Peyer's patch (tissue), 4 donors: ENCODE measurements at regions not wholly inside any gene's neighbourhood (a gene's known extent, or its start where the extent isn't known, plus 50 kb on each side); places are given as distances from the start of the nearest gene placed in this dataset.
"Not testable (repeated sequence)": the region's sequence is repeated elsewhere in the genome, so short reads cannot be mapped to it uniquely, and the experiment has no call there.

ENCODE experiments used
- POLR2A ChIP-seq, 2 donors: fragments of 450-650 bp; IDR thresholded peaks; one replicate each; pipeline ENCODE4 v1.5.1; 2017; ENCODE audit warnings: antibody characterized with exemption in 2 of 2, mild to moderate bottlenecking in 2 of 2, moderate library complexity in 2 of 2
- TF ChIP-seq, protein P1 (sequence below), 6 experiments: fragments of 450-650 bp in 4 of 6; fragments of 200-600 bp in 2 of 6; sonication (generic) in 1 of 6; IDR thresholded peaks; one replicate each; pipeline ENCODE4 v1.5.1; 2017 to 2019; ENCODE audit warnings: antibody characterized with exemption in 6 of 6, mild to moderate bottlenecking in 3 of 6, moderate library complexity in 1 of 6

DNA sequence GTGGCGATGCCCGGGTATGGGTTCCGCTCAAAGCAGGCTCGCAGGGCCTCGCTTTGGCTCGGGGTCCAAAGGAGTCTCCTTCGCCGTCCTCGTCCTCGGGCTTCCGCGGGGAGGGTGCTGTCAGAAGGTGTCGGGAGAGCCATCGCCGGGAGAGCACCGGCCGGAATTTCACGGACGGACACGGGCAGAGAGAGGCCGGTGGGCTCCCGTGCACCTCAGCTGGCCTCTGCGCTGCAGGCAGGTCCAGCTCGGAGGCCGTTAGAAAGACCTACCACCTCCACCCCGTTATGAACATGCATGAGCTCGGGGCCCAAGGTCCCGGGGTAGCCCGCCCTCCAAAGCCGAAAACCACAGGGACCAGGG lies 1846.0 kb upstream of the DEFB115 start:
- TF ChIP-seq, protein P1, sequence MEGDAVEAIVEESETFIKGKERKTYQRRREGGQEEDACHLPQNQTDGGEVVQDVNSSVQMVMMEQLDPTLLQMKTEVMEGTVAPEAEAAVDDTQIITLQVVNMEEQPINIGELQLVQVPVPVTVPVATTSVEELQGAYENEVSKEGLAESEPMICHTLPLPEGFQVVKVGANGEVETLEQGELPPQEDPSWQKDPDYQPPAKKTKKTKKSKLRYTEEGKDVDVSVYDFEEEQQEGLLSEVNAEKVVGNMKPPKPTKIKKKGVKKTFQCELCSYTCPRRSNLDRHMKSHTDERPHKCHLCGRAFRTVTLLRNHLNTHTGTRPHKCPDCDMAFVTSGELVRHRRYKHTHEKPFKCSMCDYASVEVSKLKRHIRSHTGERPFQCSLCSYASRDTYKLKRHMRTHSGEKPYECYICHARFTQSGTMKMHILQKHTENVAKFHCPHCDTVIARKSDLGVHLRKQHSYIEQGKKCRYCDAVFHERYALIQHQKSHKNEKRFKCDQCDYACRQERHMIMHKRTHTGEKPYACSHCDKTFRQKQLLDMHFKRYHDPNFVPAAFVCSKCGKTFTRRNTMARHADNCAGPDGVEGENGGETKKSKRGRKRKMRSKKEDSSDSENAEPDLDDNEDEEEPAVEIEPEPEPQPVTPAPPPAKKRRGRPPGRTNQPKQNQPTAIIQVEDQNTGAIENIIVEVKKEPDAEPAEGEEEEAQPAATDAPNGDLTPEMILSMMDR (IDR thresholded peaks at IDR 0.05): not testable (repeated sequence)
- TF ChIP-seq POLR2A (IDR thresholded peaks at IDR 0.05): not testable (repeated sequence)
